ENCODE measurements at regions not wholly inside any gene's neighbourhood (a gene's known extent, or its start where the extent isn't known, plus 50 kb on each side); places are given as distances from the start of the nearest gene placed in this dataset.

- DNase-seq (ENCODE audit: extremely low read depth, low read depth, low spot score), result no peak
These were observed 230.7 kb upstream of the PRR20A start for GRCh38 chr13:56909896-56910600.

GRCh38 chr13:56917966-56918365 is 222.8 kb upstream of the PRR20A start:
- no peak for DNase-seq (ENCODE audit: extremely low read depth, low read depth, low spot score)

GRCh38 chr13:56923626-56924140 is 217.0 kb upstream of the PRR20A start:
- DNase-seq (ENCODE audit: extremely low read depth, low read depth, low spot score), result no peak

- no peak for DNase-seq (ENCODE audit: extremely low read depth, low read depth, low spot score)
These were observed 216.3 kb upstream of the PRR20A start for GRCh38 chr13:56924401-56924800.

GRCh38 chr13:56932104-56932503 is 208.6 kb upstream of the PRR20A start:
- DNase-seq (ENCODE audit: extremely low read depth, low read depth, low spot score), result no peak

GRCh38 chr13:56953965-56954364 is 186.8 kb upstream of the PRR20A start:
- no peak for DNase-seq (ENCODE audit: extremely low read depth, low read depth, low spot score)

GRCh38 chr13:56975647-56976046 is 165.1 kb upstream of the PRR20A start:
- no peak for DNase-seq (ENCODE audit: extremely low read depth, low read depth, low spot score)

GRCh38 chr13:56980856-56981255 is 159.9 kb upstream of the PRR20A start:
- no peak for DNase-seq (ENCODE audit: extremely low read depth, low read depth, low spot score)

GRCh38 chr13:56986121-56986520 is 154.6 kb upstream of the PRR20A start:
- no peak for DNase-seq (ENCODE audit: extremely low read depth, low read depth, low spot score)

- no peak for DNase-seq (ENCODE audit: extremely low read depth, low read depth, low spot score)
These were observed 152.2 kb upstream of the PRR20A start for GRCh38 chr13:56988543-56988942.

GRCh38 chr13:57003682-57004081 is 137.0 kb upstream of the PRR20A start:
- DNase-seq (ENCODE audit: extremely low read depth, low read depth, low spot score), result no peak

GRCh38 chr13:57017357-57017756 is 123.4 kb upstream of the PRR20A start:
- no peak for DNase-seq (ENCODE audit: extremely low read depth, low read depth, low spot score)

GRCh38 chr13:57018915-57019314 is 121.8 kb upstream of the PRR20A start:
- no peak for DNase-seq (ENCODE audit: extremely low read depth, low read depth, low spot score)

- DNase-seq (ENCODE audit: extremely low read depth, low read depth, low spot score), result no peak
These were observed 110.0 kb upstream of the PRR20A start for GRCh38 chr13:57030671-57031070.

GRCh38 chr13:57036290-57036689 is 104.4 kb upstream of the PRR20A start:
- DNase-seq (ENCODE audit: extremely low read depth, low read depth, low spot score), result no peak

GRCh38 chr13:57044910-57045309 is 95.8 kb upstream of the PRR20A start:
- no peak for DNase-seq (ENCODE audit: extremely low read depth, low read depth, low spot score)

- no peak for DNase-seq (ENCODE audit: extremely low read depth, low read depth, low spot score)
These were observed 94.7 kb upstream of the PRR20A start for GRCh38 chr13:57045826-57046546.

GRCh38 chr13:57056601-57057180 is 84.0 kb upstream of the PRR20A start:
- DNase-seq (ENCODE audit: extremely low read depth, low read depth, low spot score), result no peak

GRCh38 chr13:57063007-57063406 is 77.7 kb upstream of the PRR20A start:
- no peak for DNase-seq (ENCODE audit: extremely low read depth, low read depth, low spot score)

- DNase-seq (ENCODE audit: extremely low read depth, low read depth, low spot score), result no peak
These were observed 66.7 kb upstream of the PRR20A start for GRCh38 chr13:57073983-57074382.

GRCh38 chr13:57075588-57075987 is 65.1 kb upstream of the PRR20A start:
- DNase-seq (ENCODE audit: extremely low read depth, low read depth, low spot score), result no peak

- no peak for DNase-seq (ENCODE audit: extremely low read depth, low read depth, low spot score)
These were observed 53.7 kb upstream of the PRR20A start for GRCh38 chr13:57087006-57087405.
